ENCODE measurements at regions not wholly inside any gene's neighbourhood (a gene's known extent, or its start where the extent isn't known, plus 50 kb on each side); places are given as distances from the start of the nearest gene placed in this dataset.

DNA sequence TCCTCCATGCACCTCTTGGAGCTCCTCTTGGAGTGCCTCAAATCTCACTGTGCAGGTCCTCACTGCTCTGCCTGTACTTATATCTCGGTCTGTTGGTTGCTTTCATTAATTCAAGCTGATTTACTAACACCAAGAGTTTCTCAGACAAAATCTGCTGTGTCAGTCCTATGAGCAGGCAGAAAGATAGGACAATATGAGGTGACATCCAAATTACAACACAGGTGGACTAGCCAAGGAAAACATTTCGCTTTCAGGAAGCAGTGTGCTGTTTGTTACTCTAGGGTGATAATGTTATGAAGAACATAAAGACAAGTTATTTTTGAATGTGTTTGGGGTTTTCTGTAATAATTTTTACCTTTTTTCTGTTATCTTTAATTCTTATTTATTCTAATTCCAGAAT lies 264.1 kb upstream of the ANKH start:
- in situ Hi-C loops (cut with HindIII; ENCODE audit: low pct_ligation_motif_present, low sequenced_read_pairs): no loop called here
- no peak for TF ChIP-seq CTCF (IDR thresholded peaks at IDR 0.05; ENCODE audit: low read depth, low read length, missing control alignments)
- H3K27me3 ChIP-seq (replicated peaks): no peaks in the 10 kb centered on the region
- no peak for DNase-seq
- no peaks in the 10 kb centered on the region for H3K36me3 ChIP-seq (replicated peaks)
- H3K4me3 ChIP-seq (ENCODE audit: low read depth, low read length): no peak overlapping the region
- H3K27ac ChIP-seq: no peak overlapping the region

DNA sequence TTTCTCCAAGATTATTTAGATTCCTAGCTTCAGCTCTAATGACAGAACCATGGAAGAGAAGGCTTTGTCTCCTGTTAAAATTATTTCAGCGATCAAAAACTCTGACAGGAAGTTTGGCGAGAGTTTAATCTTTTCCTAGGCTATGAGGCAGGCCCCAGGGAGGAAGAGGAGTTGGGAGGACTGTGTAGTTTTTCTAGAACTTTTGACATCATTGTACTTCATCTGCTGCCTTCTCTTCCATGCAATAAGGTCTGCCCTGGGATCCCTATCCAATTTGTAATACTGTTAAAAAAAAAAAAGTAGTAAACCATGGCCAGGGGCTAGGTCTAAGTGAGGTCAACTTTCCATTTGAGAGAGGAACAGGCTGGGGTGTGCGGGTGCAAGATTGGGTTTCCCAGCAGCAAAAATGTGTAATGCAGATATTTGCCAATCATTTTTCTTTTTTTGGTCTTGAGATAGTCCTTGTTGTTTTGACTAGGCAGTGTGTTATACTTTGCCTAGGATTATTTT lies 261.9 kb upstream of the ANKH start:
- in situ Hi-C loops (cut with HindIII; ENCODE audit: low pct_ligation_motif_present, low sequenced_read_pairs): no loop called here
- TF ChIP-seq CTCF (IDR thresholded peaks at IDR 0.05; ENCODE audit: low read depth, low read length, missing control alignments): no peak
- H3K27me3 ChIP-seq (replicated peaks): no peaks in the 10 kb centered on the region
- H3K27ac ChIP-seq: no peak overlapping the region
- no peak overlapping the region for H3K4me3 ChIP-seq (ENCODE audit: low read depth, low read length)
- DNase-seq: no peak
- H3K36me3 ChIP-seq (replicated peaks): no peaks in the 10 kb centered on the region

- no peak for TF ChIP-seq CTCF (IDR thresholded peaks at IDR 0.05; ENCODE audit: low read depth, low read length, missing control alignments)
- in situ Hi-C loops (cut with HindIII; ENCODE audit: low pct_ligation_motif_present, low sequenced_read_pairs): no loop called here
- Histone ChIP-seq H3K27me3 (replicated peaks) (no peaks in the 10 kb centered on the region), H3K27ac (no peak overlapping the region), H3K36me3 (replicated peaks) (no peaks in the 10 kb centered on the region), H3K4me3 (ENCODE audit: low read depth, low read length) (no peak overlapping the region)
- no peak for DNase-seq
Observed at GRCh38 chr5:15132816-15133405, 261.3 kb upstream of the ANKH start.

- H3K4me3 ChIP-seq (ENCODE audit: low read depth, low read length): no peak overlapping the region
- no peaks in the 10 kb centered on the region for H3K27me3 ChIP-seq (replicated peaks)
- H3K36me3 ChIP-seq (replicated peaks): no peaks in the 10 kb centered on the region
- TF ChIP-seq CTCF (IDR thresholded peaks at IDR 0.05; ENCODE audit: low read depth, low read length, missing control alignments): no peak
- no peak overlapping the region for H3K27ac ChIP-seq
- in situ Hi-C loops (cut with HindIII; ENCODE audit: low pct_ligation_motif_present, low sequenced_read_pairs): no loop called here
- DNase-seq: no peak
Observed at GRCh38 chr5:15131909-15132308, 260.3 kb upstream of the ANKH start.

- no peak for DNase-seq
- Histone ChIP-seq H3K36me3 (replicated peaks) (no peaks in the 10 kb centered on the region), H3K4me3 (ENCODE audit: low read depth, low read length) (no peak overlapping the region), H3K27ac (no peak overlapping the region), H3K27me3 (replicated peaks) (no peaks in the 10 kb centered on the region)
- TF ChIP-seq CTCF (IDR thresholded peaks at IDR 0.05; ENCODE audit: low read depth, low read length, missing control alignments): no peak
- in situ Hi-C loops (cut with HindIII; ENCODE audit: low pct_ligation_motif_present, low sequenced_read_pairs): no loop called here
Observed at GRCh38 chr5:15124871-15125568, 253.4 kb upstream of the ANKH start.

Measured in brain microvascular endothelial cell (primary cell).